H9 (cell line): ENCODE measurements at regions not wholly inside any gene's neighbourhood (a gene's known extent, or its start where the extent isn't known, plus 50 kb on each side); places are given as distances from the start of the nearest gene placed in this dataset.

ENCODE experiments used
- DNase-seq: peaks from one replicate; pipeline ENCODE4 v3.0.0-alpha.2; 2017
- H2AFZ ChIP-seq: one replicate; pipeline ENCODE4 v1.6.1; 2013; ENCODE audit warnings: mild to moderate bottlenecking, low read length, control low read depth, moderate library complexity
- H2AK5ac ChIP-seq: 2 replicates; pipeline ENCODE4 v1.6.1; 2013; ENCODE audit warnings: low read length, control low read depth, mixed read lengths; ENCODE audit not compliant: insufficient read length
- H2BK120ac ChIP-seq: one replicate; pipeline ENCODE4 v1.6.1; 2013; ENCODE audit warnings: low read depth, mild to moderate bottlenecking, low read length, control low read depth, inconsistent platforms; ENCODE audit not compliant: poor library complexity, severe bottlenecking
- H2BK12ac ChIP-seq: 2 replicates; pipeline ENCODE4 v1.6.1; 2013; ENCODE audit warnings: low read length, control low read depth, mixed read lengths, low read depth; ENCODE audit not compliant: insufficient read length
- H2BK15ac ChIP-seq: 2 replicates; pipeline ENCODE4 v1.6.1; 2013; ENCODE audit warnings: low read depth, low read length, control low read depth
- H2BK20ac ChIP-seq: one replicate; pipeline ENCODE4 v1.6.1; 2013; ENCODE audit warnings: low read depth, mild to moderate bottlenecking, low read length, control low read depth, inconsistent platforms; ENCODE audit not compliant: poor library complexity, severe bottlenecking
- H2BK5ac ChIP-seq: 2 replicates; pipeline ENCODE4 v1.6.1; 2013; ENCODE audit warnings: low read length, control low read depth, mixed read lengths; ENCODE audit not compliant: insufficient read length
- H3K14ac ChIP-seq: 2 replicates; pipeline ENCODE4 v1.6.1; 2013; ENCODE audit warnings: low read length, control low read depth; ENCODE audit not compliant: insufficient read depth
- H3K18ac ChIP-seq: 2 replicates; pipeline ENCODE4 v1.6.1; 2013; ENCODE audit warnings: low read depth, mild to moderate bottlenecking, mixed read lengths, low read length, control low read depth; ENCODE audit not compliant: insufficient read length
- H3K23ac ChIP-seq: 2 replicates; pipeline ENCODE4 v1.6.1; 2013; ENCODE audit warnings: low read length, control low read depth, mixed read lengths, low read depth; ENCODE audit not compliant: insufficient read length
- H3K23me2 ChIP-seq: 2 replicates; pipeline ENCODE4 v1.6.1; 2013; ENCODE audit warnings: low read depth, mild to moderate bottlenecking, mixed read lengths, low read length, control low read depth; ENCODE audit not compliant: insufficient read length, poor library complexity, severe bottlenecking
- H3K27ac ChIP-seq: 2 replicates; pipeline ENCODE4 v1.5.1; 2013; ENCODE audit warnings: low read length, control low read depth, mixed read lengths, low read depth; ENCODE audit not compliant: insufficient read length
- H3K27me3 ChIP-seq: 2 replicates; pipeline ENCODE4 v1.6.1; 2013; ENCODE audit warnings: low read length, control low read depth, inconsistent platforms; ENCODE audit not compliant: insufficient read depth
- H3K4ac ChIP-seq: 2 replicates; pipeline ENCODE4 v1.6.1; 2013; ENCODE audit warnings: low read depth, mild to moderate bottlenecking, control low read depth, inconsistent platforms, low read length, moderate library complexity
- H3K4me1 ChIP-seq: 2 replicates; pipeline ENCODE4 v1.6.1; 2013; ENCODE audit warnings: low read length, control low read depth, inconsistent platforms; ENCODE audit not compliant: insufficient read depth
- H3K4me2 ChIP-seq: 2 replicates; pipeline ENCODE4 v1.6.1; 2013; ENCODE audit warnings: low read length, control low read depth, mixed read lengths; ENCODE audit not compliant: insufficient read length, insufficient read depth
- H3K56ac ChIP-seq: 2 replicates; pipeline ENCODE4 v1.6.1; 2013; ENCODE audit warnings: low read depth, mild to moderate bottlenecking, mixed read lengths, low read length, control low read depth; ENCODE audit not compliant: insufficient read length
- H3K79me1 ChIP-seq: 2 replicates; pipeline ENCODE4 v1.6.1; 2013; ENCODE audit warnings: low read depth, mild to moderate bottlenecking, moderate library complexity, low read length, control low read depth, inconsistent platforms; ENCODE audit not compliant: insufficient read depth, poor library complexity, severe bottlenecking
- H3K79me2 ChIP-seq: 2 replicates; pipeline ENCODE4 v1.6.1; 2013; ENCODE audit warnings: low read length, control low read depth, inconsistent platforms; ENCODE audit not compliant: insufficient read depth
- H3K9ac ChIP-seq: 2 replicates; pipeline ENCODE4 v1.6.1; 2013; ENCODE audit warnings: low read length, control low read depth, mixed read lengths; ENCODE audit not compliant: insufficient read length; ENCODE audit errors: extremely low read depth
- H3K9me3 ChIP-seq: one replicate; pipeline ENCODE4 v1.6.1; 2013; ENCODE audit warnings: low read depth, low read length, inconsistent platforms; ENCODE audit not compliant: control insufficient read depth
- H3T11ph ChIP-seq: one replicate; pipeline ENCODE4 v1.6.1; 2013; ENCODE audit warnings: mild to moderate bottlenecking, low read length, control low read depth, inconsistent platforms
- H4K20me1 ChIP-seq: one replicate; pipeline ENCODE4 v1.6.1; 2013; ENCODE audit not compliant: control insufficient read depth, insufficient read length, insufficient read depth
- H4K5ac ChIP-seq: 2 replicates; pipeline ENCODE4 v1.6.1; 2013; ENCODE audit warnings: low read depth, mild to moderate bottlenecking, mixed read lengths, low read length, control low read depth; ENCODE audit not compliant: insufficient read length
- H4K8ac ChIP-seq: replicated peaks from 2 replicates; pipeline ENCODE4 v1.6.1; 2013; ENCODE audit warnings: low read length, control low read depth, mixed read lengths, low read depth; ENCODE audit not compliant: insufficient read length
- H4K91ac ChIP-seq: 2 replicates; pipeline ENCODE4 v1.6.1; 2013; ENCODE audit warnings: low read depth, mild to moderate bottlenecking, moderate library complexity, mixed read lengths, low read length, control low read depth; ENCODE audit not compliant: insufficient read length
- H3K27ac Mint-ChIP-seq, 3 experiments: 2 replicates in 2 of 3; 3 replicates in 1 of 3; pipeline ENCODE4 v1.8.0; 2020 to 2021; ENCODE audit warnings: mixed read lengths in 3 of 3, mild to moderate bottlenecking in 1 of 3, moderate library complexity in 1 of 3
- H3K27me3 Mint-ChIP-seq: 2 replicates; pipeline ENCODE4 v1.8.0; 2021; ENCODE audit warnings: low read depth, mild to moderate bottlenecking, moderate library complexity, mixed read lengths
- H3K36me3 Mint-ChIP-seq, 3 experiments: 2 replicates in 2 of 3; 3 replicates in 1 of 3; pipeline ENCODE4 v1.8.0; 2020 to 2021; ENCODE audit warnings: low read depth in 3 of 3, mixed read lengths in 3 of 3; ENCODE audit not compliant: insufficient read depth in 1 of 3
- H3K4me1 Mint-ChIP-seq, 2 experiments: 2 replicates each; pipeline ENCODE4 v1.8.0; 2020; ENCODE audit warnings: mixed read lengths in 2 of 2
- H3K4me3 Mint-ChIP-seq, 2 experiments: 2 replicates in 1 of 2; 3 replicates in 1 of 2; pipeline ENCODE4 v1.8.0; 2020 to 2021; ENCODE audit warnings: mild to moderate bottlenecking in 2 of 2, mixed read lengths in 2 of 2, moderate library complexity in 1 of 2
- H3K9me3 Mint-ChIP-seq, 2 experiments: 2 replicates in 1 of 2; 3 replicates in 1 of 2; pipeline ENCODE4 v1.8.0; 2020; ENCODE audit warnings: mild to moderate bottlenecking in 2 of 2, mixed read lengths in 2 of 2, moderate library complexity in 1 of 2
- CTCF ChIP-seq: fragments of 200-600 bp; sonication (generic); conservative IDR thresholded peaks from 3 replicates; pipeline ENCODE4 v1.8.0; 2021; ENCODE audit warnings: antibody characterized with exemption, mild to moderate bottlenecking
- WGBS: extraction: QIAGEN DNeasy Blood & Tissue Kit; methylation state at CpG from one replicate; pipeline ENCODE4 v1.1.7; 2013; ENCODE audit warnings: missing lambda C conversion rate, low lambda C conversion rate, mixed read lengths; ENCODE audit not compliant: insufficient read length; ENCODE audit errors: extremely low coverage; 5-methylcytosine and 5-hydroxymethylcytosine counted together

GRCh38 chr5:110880413-110880812 lies 141.6 kb downstream of the SLC25A46 start:
- no peak overlapping the region for H3K4me3 Mint-ChIP-seq
- H3K9me3 Mint-ChIP-seq, result peaks cover 6 to 9% of the 10 kb centered on the region in 2 experiments; a peak in 3 of 5 replicates
- H3K4me1 Mint-ChIP-seq, result no peaks in the 10 kb centered on the region

More at GRCh38 chr5:110880413-110880812, 141.6 kb downstream of the SLC25A46 start:
- Histone ChIP-seq H3K18ac (no peak overlapping the region), H2AFZ (no peak overlapping the region), H3T11ph (no peak overlapping the region), H3K4ac (no peak overlapping the region), H3K56ac (no peak overlapping the region), H3K23ac (no peak overlapping the region), H2BK5ac (no peak overlapping the region), H4K5ac (no peak overlapping the region), H2BK15ac (no peak overlapping the region), H2BK120ac (no peak overlapping the region), H3K4me2 (no peak overlapping the region), H3K9ac (no peak overlapping the region), H4K20me1 (no peaks in the 10 kb centered on the region), H4K91ac (no peak overlapping the region), H3K4me1 (no peaks in the 10 kb centered on the region), H3K23me2 (no peaks in the 10 kb centered on the region), H4K8ac (no peak overlapping the region), H2BK12ac (no peak overlapping the region), H3K79me2 (no peaks in the 10 kb centered on the region), H3K27me3 (no peaks in the 10 kb centered on the region), H2AK5ac (no peak overlapping the region), H3K79me1 (no peaks in the 10 kb centered on the region), H3K14ac (no peak overlapping the region), H3K9me3 (no peaks in the 10 kb centered on the region), H2BK20ac (no peak overlapping the region), H3K27ac (no peak overlapping the region)
- no peak for TF ChIP-seq CTCF
- Mint-ChIP-seq H3K27me3 (no peaks in the 10 kb centered on the region), H3K27ac (no peak overlapping the region), H3K36me3 (peaks cover 0 to 4% (median 2%) of the 10 kb centered on the region in 3 experiments; a peak in 3 of 7 replicates)
- no CpG with 5 or more reads among the region's 2 CpGs for WGBS
- no peak for DNase-seq
